Esophagus squamous epithelium (tissue), 4 donors: ENCODE measurements at regions not wholly inside any gene's neighbourhood (a gene's known extent, or its start where the extent isn't known, plus 50 kb on each side); places are given as distances from the start of the nearest gene placed in this dataset.

Experiments
- POLR2A ChIP-seq, 4 donors: fragments of 450-650 bp; IDR thresholded peaks; one replicate each; pipeline ENCODE4 v1.6.1; 2017; ENCODE audit warnings: antibody characterized with exemption in 4 of 4, mild to moderate bottlenecking in 4 of 4, moderate library complexity in 3 of 4
- TF ChIP-seq, protein P1 (sequence below), 6 experiments: fragments of 450-650 bp in 4 of 6; fragments of 200-600 bp in 2 of 6; sonication (generic) in 2 of 6; IDR thresholded peaks; one replicate each; pipeline ENCODE4 v1.5.1; 2016 to 2019; ENCODE audit warnings: antibody characterized with exemption in 6 of 6, mild to moderate bottlenecking in 4 of 6, moderate library complexity in 4 of 6

DNA sequence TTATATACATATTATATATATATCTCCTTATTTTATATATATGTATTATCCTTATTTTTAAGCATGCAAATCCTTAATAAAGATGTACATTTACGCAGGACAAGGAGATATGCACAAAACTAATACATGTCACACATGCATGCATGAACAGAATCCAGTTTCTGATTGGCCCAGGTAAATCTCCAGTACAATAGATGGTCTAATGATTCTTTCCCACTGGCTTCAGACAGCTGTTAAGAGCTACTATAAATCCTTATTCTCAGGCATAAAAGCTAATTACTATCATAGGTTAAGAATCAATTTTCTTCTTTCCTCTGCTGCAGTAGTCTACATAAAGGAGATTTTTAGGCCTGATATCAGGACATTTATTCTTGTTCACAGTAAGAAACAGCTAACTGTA is 689.8 kb downstream of the KCTD8 start:
- TF ChIP-seq, protein P1, sequence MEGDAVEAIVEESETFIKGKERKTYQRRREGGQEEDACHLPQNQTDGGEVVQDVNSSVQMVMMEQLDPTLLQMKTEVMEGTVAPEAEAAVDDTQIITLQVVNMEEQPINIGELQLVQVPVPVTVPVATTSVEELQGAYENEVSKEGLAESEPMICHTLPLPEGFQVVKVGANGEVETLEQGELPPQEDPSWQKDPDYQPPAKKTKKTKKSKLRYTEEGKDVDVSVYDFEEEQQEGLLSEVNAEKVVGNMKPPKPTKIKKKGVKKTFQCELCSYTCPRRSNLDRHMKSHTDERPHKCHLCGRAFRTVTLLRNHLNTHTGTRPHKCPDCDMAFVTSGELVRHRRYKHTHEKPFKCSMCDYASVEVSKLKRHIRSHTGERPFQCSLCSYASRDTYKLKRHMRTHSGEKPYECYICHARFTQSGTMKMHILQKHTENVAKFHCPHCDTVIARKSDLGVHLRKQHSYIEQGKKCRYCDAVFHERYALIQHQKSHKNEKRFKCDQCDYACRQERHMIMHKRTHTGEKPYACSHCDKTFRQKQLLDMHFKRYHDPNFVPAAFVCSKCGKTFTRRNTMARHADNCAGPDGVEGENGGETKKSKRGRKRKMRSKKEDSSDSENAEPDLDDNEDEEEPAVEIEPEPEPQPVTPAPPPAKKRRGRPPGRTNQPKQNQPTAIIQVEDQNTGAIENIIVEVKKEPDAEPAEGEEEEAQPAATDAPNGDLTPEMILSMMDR (IDR thresholded peaks at IDR 0.05): no peak
- TF ChIP-seq POLR2A (IDR thresholded peaks at IDR 0.05): no peak
